ENCODE measurements at regions not wholly inside any gene's neighbourhood (a gene's known extent, or its start where the extent isn't known, plus 50 kb on each side); places are given as distances from the start of the nearest gene placed in this dataset.

DNA sequence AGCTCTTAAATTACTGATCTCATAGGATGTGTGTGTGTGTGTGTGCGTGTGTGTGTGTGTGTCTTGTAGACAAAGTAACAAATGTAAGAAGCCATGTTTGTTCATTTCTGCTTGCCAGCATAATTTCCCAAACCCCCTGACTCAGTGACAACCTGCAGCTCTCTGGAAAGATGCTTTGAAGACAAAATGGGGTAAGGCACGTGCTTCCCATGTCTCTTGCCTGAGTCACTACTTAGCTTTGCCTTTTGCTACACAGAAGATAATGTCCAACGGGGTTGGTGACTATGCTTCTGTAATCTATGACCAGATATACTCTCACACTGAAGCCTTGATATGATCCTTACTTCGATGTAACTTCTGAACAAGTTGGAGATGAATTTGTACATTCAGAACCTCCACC is 332.0 kb downstream of the SLC4A3 start (continued):
- no peak for TF ChIP-seq AFF4 (CRISPR knock-in tag; IDR thresholded peaks at IDR 0.05; ENCODE audit: borderline replicate concordance)
- no peak for TF ChIP-seq STAT6 (CRISPR knock-in tag; conservative IDR thresholded peaks at IDR 0.05; ENCODE audit: low read depth)
- no peak for TF ChIP-seq JAZF1 (CRISPR knock-in tag; IDR thresholded peaks at IDR 0.05)
- no peak for TF ChIP-seq OVOL2 (CRISPR knock-in tag; IDR thresholded peaks at IDR 0.05; ENCODE audit: borderline replicate concordance)
- TF ChIP-seq NFATC4 (CRISPR knock-in tag; IDR thresholded peaks at IDR 0.05) = no peak

DNA sequence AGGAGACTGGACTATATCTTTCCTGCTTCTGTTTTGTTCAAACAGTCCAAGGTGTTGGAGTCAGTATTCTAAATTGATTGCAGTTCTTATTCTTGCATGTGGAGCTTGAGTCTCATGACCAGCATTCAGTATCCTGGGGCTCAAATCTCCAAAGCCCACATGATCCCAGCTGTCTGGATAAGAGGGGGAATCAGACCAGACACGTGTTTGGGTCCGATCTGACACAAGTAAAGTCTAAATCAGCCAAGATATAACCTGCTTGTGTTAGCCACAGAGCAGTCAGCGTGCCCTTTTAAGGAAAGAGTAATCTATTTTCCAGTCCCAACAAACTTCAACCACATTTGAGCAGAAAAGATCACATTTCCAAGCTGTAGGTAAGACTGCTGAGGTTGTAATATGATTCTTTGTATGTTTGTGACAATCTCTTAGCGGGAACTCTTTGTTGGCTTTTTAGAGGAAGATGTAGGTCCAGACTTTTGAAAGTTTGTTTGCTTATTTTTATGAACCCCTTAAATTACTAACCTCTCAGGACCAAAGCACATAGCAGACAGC is 334.6 kb downstream of the SLC4A3 start:
- no peak overlapping the region for H3K27ac Mint-ChIP-seq
- DNase-seq (ENCODE audit: low spot score) = no peak
- H3K4me3 Mint-ChIP-seq = no peak overlapping the region
- H3K36me3 Mint-ChIP-seq = no peaks in the 10 kb centered on the region
- peaks cover 2% of the 10 kb centered on the region; the same call in 1 of the 2 replicates for H3K9me3 Mint-ChIP-seq
- no peak for TF ChIP-seq OVOL2 (CRISPR knock-in tag; IDR thresholded peaks at IDR 0.05; ENCODE audit: borderline replicate concordance)
- TF ChIP-seq NR3C1 (CRISPR knock-in tag; conservative IDR thresholded peaks at IDR 0.05; ENCODE audit: low read depth) = no peak
- TF ChIP-seq GABPB1 (CRISPR knock-in tag; IDR thresholded peaks at IDR 0.05) = no peak
- no peak for TF ChIP-seq ELF4 (CRISPR knock-in tag; IDR thresholded peaks at IDR 0.05; ENCODE audit: low read depth)
- no peak for TF ChIP-seq ZNF396 (CRISPR knock-in tag; IDR thresholded peaks at IDR 0.05; ENCODE audit: borderline replicate concordance)
- no peak for TF ChIP-seq NR1H2 (CRISPR knock-in tag; IDR thresholded peaks at IDR 0.05)
- TF ChIP-seq MYBL2 (CRISPR knock-in tag; IDR thresholded peaks at IDR 0.05) = no peak
- no peak for TF ChIP-seq ZNF281 (CRISPR knock-in tag; IDR thresholded peaks at IDR 0.05)
- no peak for TF ChIP-seq GRHL2 (CRISPR knock-in tag; IDR thresholded peaks at IDR 0.05; ENCODE audit: insufficient replicate concordance, severe bottlenecking)
- TF ChIP-seq NFE2L1 (CRISPR knock-in tag; IDR thresholded peaks at IDR 0.05) = no peak
- TF ChIP-seq ZNF219 (CRISPR knock-in tag; IDR thresholded peaks at IDR 0.05; ENCODE audit: borderline replicate concordance) = no peak
- TF ChIP-seq FOXJ3 (CRISPR knock-in tag; IDR thresholded peaks at IDR 0.05; ENCODE audit: borderline replicate concordance) = no peak
- TF ChIP-seq, protein P1, sequence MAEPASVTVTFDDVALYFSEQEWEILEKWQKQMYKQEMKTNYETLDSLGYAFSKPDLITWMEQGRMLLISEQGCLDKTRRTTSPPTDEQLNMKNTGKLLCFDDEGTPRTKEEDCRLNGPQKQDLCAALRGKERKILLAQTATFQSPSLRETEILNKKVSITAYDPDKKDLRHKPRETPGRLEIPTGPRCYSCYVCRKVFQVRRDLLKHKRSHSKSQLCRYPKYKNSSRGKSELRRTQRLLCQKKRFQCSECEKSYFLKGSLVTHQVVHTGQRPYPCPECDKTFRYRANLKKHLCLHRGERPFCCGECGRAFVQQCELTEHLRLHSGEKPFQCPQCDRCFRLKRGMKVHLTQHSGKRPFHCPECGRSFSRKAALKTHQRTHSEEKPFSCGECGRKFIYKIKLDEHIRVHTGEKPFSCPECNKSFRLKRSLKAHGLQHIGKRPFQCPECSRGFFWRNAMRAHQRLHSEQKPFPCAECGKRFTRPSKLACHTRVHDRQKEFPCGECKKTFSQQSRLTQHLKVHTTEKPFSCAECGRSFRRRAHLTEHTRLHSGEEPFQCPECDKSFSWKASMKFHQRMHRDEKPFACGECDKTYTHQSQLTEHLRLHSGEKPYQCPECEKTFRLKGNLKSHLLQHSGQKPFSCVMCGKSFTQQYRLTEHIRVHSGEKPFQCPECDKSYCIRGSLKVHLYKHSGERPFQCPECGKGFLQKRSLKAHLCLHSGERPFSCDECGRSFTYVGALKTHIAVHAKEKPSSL (CRISPR knock-in tag; conservative IDR thresholded peaks at IDR 0.05) = no peak
- ChIA-PET CTCF (interaction anchor here (1.3 kb wide), 1 partner anchor 35 kb away, joined by 3 read pairs; no protein-coding TSS in a partner anchor), POLR2A (no interaction called here)
- H3K4me1 Mint-ChIP-seq = peaks cover 58% of the 10 kb centered on the region
- ATAC-seq = no peak
- peaks cover 59% of the 10 kb centered on the region for H3K27me3 Mint-ChIP-seq (ENCODE audit: low read depth)

Measured in WTC11 (cell line).